Tibial nerve (tissue), 4 donors: ENCODE measurements at regions not wholly inside any gene's neighbourhood (a gene's known extent, or its start where the extent isn't known, plus 50 kb on each side); places are given as distances from the start of the nearest gene placed in this dataset.

Experiments used
- EP300 ChIP-seq, 2 donors: sonication (generic); formaldehyde crosslinking; IDR thresholded peaks; one replicate each; pipeline ENCODE4 v1.6.1; 2017; ENCODE audit warnings: antibody characterized with exemption in 2 of 2, mild to moderate bottlenecking in 1 of 2
- POLR2A ChIP-seq, 2 donors: fragments of 450-650 bp; IDR thresholded peaks; one replicate each; pipeline ENCODE4 v1.6.1; 2017; ENCODE audit warnings: antibody characterized with exemption in 2 of 2, mild to moderate bottlenecking in 2 of 2, moderate library complexity in 2 of 2
- TF ChIP-seq, protein P1 (sequence below), 5 experiments: fragments of 200-600 bp in 3 of 5; fragments of 450-650 bp in 2 of 5; sonication (generic) in 3 of 5; IDR thresholded peaks; one replicate each; pipeline ENCODE4 v1.5.1; 2016 to 2019; ENCODE audit warnings: antibody characterized with exemption in 5 of 5, mild to moderate bottlenecking in 3 of 5, moderate library complexity in 2 of 5

DNA sequence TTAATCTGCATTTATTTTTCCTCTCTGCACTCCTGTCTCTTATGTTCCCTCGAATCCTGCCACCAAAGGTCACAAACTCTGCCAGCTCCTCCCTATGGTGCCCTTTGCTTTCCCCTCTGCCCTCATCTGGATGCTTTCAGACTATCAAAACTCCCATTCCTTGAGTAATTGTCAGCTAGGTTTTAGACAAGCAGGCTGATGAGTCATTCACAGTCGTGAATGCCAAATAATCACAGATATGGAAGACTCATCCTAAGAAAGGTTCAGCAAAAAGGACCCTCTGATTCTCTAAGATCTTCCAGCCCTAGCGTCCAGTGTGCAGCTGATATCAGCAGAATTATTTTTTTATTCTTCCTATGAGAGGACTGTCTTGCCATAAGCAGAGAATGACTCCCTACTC, 104.5 kb upstream of the NUDT12 start:
- TF ChIP-seq, protein P1, sequence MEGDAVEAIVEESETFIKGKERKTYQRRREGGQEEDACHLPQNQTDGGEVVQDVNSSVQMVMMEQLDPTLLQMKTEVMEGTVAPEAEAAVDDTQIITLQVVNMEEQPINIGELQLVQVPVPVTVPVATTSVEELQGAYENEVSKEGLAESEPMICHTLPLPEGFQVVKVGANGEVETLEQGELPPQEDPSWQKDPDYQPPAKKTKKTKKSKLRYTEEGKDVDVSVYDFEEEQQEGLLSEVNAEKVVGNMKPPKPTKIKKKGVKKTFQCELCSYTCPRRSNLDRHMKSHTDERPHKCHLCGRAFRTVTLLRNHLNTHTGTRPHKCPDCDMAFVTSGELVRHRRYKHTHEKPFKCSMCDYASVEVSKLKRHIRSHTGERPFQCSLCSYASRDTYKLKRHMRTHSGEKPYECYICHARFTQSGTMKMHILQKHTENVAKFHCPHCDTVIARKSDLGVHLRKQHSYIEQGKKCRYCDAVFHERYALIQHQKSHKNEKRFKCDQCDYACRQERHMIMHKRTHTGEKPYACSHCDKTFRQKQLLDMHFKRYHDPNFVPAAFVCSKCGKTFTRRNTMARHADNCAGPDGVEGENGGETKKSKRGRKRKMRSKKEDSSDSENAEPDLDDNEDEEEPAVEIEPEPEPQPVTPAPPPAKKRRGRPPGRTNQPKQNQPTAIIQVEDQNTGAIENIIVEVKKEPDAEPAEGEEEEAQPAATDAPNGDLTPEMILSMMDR (IDR thresholded peaks at IDR 0.05), result no peak
- TF ChIP-seq EP300 (IDR thresholded peaks at IDR 0.05) (no peak), POLR2A (IDR thresholded peaks at IDR 0.05) (no peak)
